Erythroblast (primary cell): ENCODE measurements at regions not wholly inside any gene's neighbourhood (a gene's known extent, or its start where the extent isn't known, plus 50 kb on each side); places are given as distances from the start of the nearest gene placed in this dataset.
"Not testable (repeated sequence)": the region's sequence is repeated elsewhere in the genome, so short reads cannot be mapped to it uniquely, and the experiment has no call there.

Source experiments
- DNase-seq, 2 experiments: peaks; one replicate each; lab custom pipeline; 2025; lab: John Stamatoyannopoulos, UW
- GATA1 ChIP-seq: IDR thresholded peaks from 2 replicates; pipeline ENCODE4 v1.6.1; 2011; ENCODE audit warnings: low read depth, mild to moderate bottlenecking, control low read depth, low read length, moderate library complexity
- POLR2A ChIP-seq: IDR thresholded peaks from 2 replicates; pipeline ENCODE4 v1.6.1; 2011; ENCODE audit warnings: mild to moderate bottlenecking, low read length

- no peak for DNase-seq
- no peak for TF ChIP-seq POLR2A
- TF ChIP-seq GATA1: no peak
Measured at GRCh38 chr21:14616380-14617039, 70.4 kb upstream of the SAMSN1 start.

- DNase-seq: no peak
- TF ChIP-seq GATA1 (no peak), POLR2A (no peak)
Measured at GRCh38 chr21:14615359-14615974, 69.4 kb upstream of the SAMSN1 start.

GRCh38 chr21:14614287-14614686, 68.2 kb upstream of the SAMSN1 start:
- TF ChIP-seq GATA1: no peak
- no peak for DNase-seq

- DNase-seq: no peak
Measured at GRCh38 chr21:14613486-14614224, 67.5 kb upstream of the SAMSN1 start.

DNA sequence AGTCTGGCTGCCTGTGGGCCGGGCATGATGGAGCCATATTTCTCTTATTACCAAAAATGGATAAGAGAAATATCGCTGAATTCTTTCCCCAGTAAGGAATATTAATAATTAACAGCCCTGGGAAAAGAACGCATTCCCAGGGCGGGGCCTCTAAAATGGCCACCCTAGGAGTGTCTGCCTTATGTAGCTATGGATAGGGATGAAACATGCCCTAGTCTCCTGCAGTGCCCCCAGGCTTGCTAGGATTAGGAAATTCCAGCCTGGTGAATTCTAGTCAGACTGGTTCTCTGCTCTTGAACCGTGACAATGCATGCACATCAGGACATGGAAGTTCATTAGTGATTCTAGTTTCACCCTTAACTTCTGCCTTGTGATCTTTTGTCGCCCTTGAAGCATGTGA, 64.0 kb upstream of the SAMSN1 start:
- DNase-seq: not testable (repeated sequence)

More at GRCh38 chr21:14613486-14614224, 67.5 kb upstream of the SAMSN1 start:
- no peak for TF ChIP-seq POLR2A
- TF ChIP-seq GATA1: no peak

GRCh38 chr21:14609274-14609673, 63.2 kb upstream of the SAMSN1 start:
- TF ChIP-seq GATA1 (no peak), POLR2A (no peak)
- no peak for DNase-seq

- no peak for TF ChIP-seq GATA1
- no peak for TF ChIP-seq POLR2A
Measured at GRCh38 chr21:14607262-14607661, 61.1 kb upstream of the SAMSN1 start.

GRCh38 chr21:14603202-14603601, 57.1 kb upstream of the SAMSN1 start:
- no peak for DNase-seq

More at GRCh38 chr21:14607262-14607661, 61.1 kb upstream of the SAMSN1 start:
- peak in 1 of 2 experiments; percentile 8 for DNase-seq

GRCh38 chr21:14602382-14602958, 56.4 kb upstream of the SAMSN1 start:
- no peak for TF ChIP-seq POLR2A
- no peak for TF ChIP-seq GATA1
- peak; percentile 37 to 49 for DNase-seq

More at GRCh38 chr21:14603202-14603601, 57.1 kb upstream of the SAMSN1 start:
- no peak for TF ChIP-seq GATA1
- no peak for TF ChIP-seq POLR2A

GRCh38 chr21:14600569-14601297, 54.6 kb upstream of the SAMSN1 start:
- peak; percentile 33 to 72 for DNase-seq

GRCh38 chr21:14598065-14598464, 52.0 kb upstream of the SAMSN1 start:
- TF ChIP-seq POLR2A (no peak), GATA1 (no peak)
- no peak for DNase-seq

More at GRCh38 chr21:14600569-14601297, 54.6 kb upstream of the SAMSN1 start:
- TF ChIP-seq POLR2A: no peak
- no peak for TF ChIP-seq GATA1
